ENCODE measurements at regions not wholly inside any gene's neighbourhood (a gene's known extent, or its start where the extent isn't known, plus 50 kb on each side); places are given as distances from the start of the nearest gene placed in this dataset.

DNA sequence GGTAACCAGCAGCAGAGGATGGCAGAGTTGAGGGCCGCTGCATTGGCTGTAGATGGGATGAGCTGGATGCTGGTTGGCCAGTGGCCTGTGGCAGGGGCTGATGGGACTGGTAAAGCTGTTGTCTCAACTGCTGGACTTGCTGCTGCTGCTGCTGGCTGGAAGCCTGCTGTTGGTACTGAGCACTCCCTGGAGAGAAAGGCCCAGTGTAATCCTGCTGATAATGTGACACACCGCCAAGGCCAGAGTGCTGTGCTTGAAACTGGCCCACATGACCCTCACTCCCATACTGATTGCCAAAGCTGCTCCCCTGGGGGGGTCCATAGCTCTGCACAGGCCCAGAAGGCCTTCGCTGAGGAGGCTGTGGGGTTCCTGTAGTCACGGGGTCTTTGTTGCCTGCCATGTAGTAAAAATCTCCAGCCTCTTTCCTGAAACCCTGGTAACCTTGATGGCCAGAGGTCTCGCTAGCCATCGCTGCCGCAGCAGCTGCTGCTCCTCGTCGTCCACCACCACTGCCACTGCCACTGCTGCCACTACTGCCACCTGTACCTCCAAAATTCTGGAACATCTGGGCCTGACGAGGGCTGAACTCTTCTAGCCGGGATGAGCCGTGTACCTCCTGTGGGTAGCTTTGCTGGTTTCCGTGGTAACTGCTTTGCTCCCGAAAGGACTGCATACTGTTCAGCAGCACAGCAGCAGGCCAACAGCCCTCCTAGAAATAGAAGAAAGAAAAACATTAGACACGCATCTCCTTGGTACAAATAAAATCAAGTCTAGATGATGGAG lies 55.6 kb downstream of the TCF20 start:
- TF ChIP-seq EZH2 (IDR thresholded peaks at IDR 0.05; ENCODE audit: borderline replicate concordance, low read depth, low read length, poor library complexity, severe bottlenecking): no peak
- TF ChIP-seq, protein P1, sequence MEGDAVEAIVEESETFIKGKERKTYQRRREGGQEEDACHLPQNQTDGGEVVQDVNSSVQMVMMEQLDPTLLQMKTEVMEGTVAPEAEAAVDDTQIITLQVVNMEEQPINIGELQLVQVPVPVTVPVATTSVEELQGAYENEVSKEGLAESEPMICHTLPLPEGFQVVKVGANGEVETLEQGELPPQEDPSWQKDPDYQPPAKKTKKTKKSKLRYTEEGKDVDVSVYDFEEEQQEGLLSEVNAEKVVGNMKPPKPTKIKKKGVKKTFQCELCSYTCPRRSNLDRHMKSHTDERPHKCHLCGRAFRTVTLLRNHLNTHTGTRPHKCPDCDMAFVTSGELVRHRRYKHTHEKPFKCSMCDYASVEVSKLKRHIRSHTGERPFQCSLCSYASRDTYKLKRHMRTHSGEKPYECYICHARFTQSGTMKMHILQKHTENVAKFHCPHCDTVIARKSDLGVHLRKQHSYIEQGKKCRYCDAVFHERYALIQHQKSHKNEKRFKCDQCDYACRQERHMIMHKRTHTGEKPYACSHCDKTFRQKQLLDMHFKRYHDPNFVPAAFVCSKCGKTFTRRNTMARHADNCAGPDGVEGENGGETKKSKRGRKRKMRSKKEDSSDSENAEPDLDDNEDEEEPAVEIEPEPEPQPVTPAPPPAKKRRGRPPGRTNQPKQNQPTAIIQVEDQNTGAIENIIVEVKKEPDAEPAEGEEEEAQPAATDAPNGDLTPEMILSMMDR (conservative IDR thresholded peaks at IDR 0.05; ENCODE audit: low read depth, low read length): no peak
